Tibial nerve (tissue), 3 donors: ENCODE measurements at regions not wholly inside any gene's neighbourhood (a gene's known extent, or its start where the extent isn't known, plus 50 kb on each side); places are given as distances from the start of the nearest gene placed in this dataset.

Source experiments
- EP300 ChIP-seq, 2 donors: sonication (generic); formaldehyde crosslinking; IDR thresholded peaks; one replicate each; pipeline ENCODE4 v1.6.1; 2017; ENCODE audit warnings: antibody characterized with exemption in 2 of 2, mild to moderate bottlenecking in 1 of 2
- POLR2A ChIP-seq, 2 donors: fragments of 450-650 bp; IDR thresholded peaks; one replicate each; pipeline ENCODE4 v1.6.1; 2017; ENCODE audit warnings: antibody characterized with exemption in 2 of 2, mild to moderate bottlenecking in 2 of 2, moderate library complexity in 2 of 2

- TF ChIP-seq POLR2A (IDR thresholded peaks at IDR 0.05) (no peak), EP300 (IDR thresholded peaks at IDR 0.05) (no peak)
Measured at GRCh38 chr20:33917831-33918525, 75.7 kb upstream of the RALY start.
